Prostate gland (tissue), 2 donors: ENCODE measurements at regions not wholly inside any gene's neighbourhood (a gene's known extent, or its start where the extent isn't known, plus 50 kb on each side); places are given as distances from the start of the nearest gene placed in this dataset.

Experiments
- CTCF ChIP-seq, 4 experiments: fragments of 200-600 bp in 2 of 4; fragments of 450-650 bp in 2 of 4; sonication (generic) in 2 of 4; IDR thresholded peaks; 1 replicate in 3 of 4; 2 replicates in 1 of 4; pipeline ENCODE4 v1.5.1; 2016 to 2019; ENCODE audit warnings: antibody characterized with exemption in 4 of 4, mild to moderate bottlenecking in 2 of 4, moderate library complexity in 2 of 4
- POLR2A ChIP-seq: fragments of 450-650 bp; IDR thresholded peaks from one replicate; pipeline ENCODE4 v1.6.1; 2016; ENCODE audit warnings: antibody characterized with exemption, mild to moderate bottlenecking

GRCh38 chr7:115631782-115632181 is 398.8 kb downstream of the TFEC start:
- no peak for TF ChIP-seq CTCF (IDR thresholded peaks at IDR 0.05)
- TF ChIP-seq POLR2A: no peak
